GM23338 (cell line): ENCODE measurements at regions not wholly inside any gene's neighbourhood (a gene's known extent, or its start where the extent isn't known, plus 50 kb on each side); places are given as distances from the start of the nearest gene placed in this dataset.

Source experiments
- CREB1 ChIP-seq: fragments of 250-450 bp; sonication (Bioruptor Pico); IDR thresholded peaks from 2 replicates; pipeline ENCODE4 v1.5.0; 2020; ENCODE audit warnings: low read depth, mild to moderate bottlenecking, moderate library complexity
- CTCF ChIP-seq, 2 experiments: fragments of 200-600 bp in 1 of 2; sonication (generic) in 1 of 2; conservative IDR thresholded peaks; 2 replicates each; pipeline versions ENCODE4 v1.5.1 to v1.6.1; 2016 to 2017; ENCODE audit warnings: antibody characterized with exemption in 2 of 2, low read depth in 2 of 2, mild to moderate bottlenecking in 2 of 2, moderate library complexity in 1 of 2
- EZH2 ChIP-seq: fragments of 200-600 bp; sonication (generic); IDR thresholded peaks from one replicate; pipeline ENCODE4 v1.8.0; 2017; ENCODE audit warnings: antibody characterized with exemption, mild to moderate bottlenecking, low read depth; ENCODE audit not compliant: unreplicated experiment
- EZH2phosphoT487 ChIP-seq: fragments of 200-600 bp; sonication (generic); IDR thresholded peaks from one replicate; pipeline ENCODE4 v1.8.1; 2018; ENCODE audit warnings: antibody characterized with exemption; ENCODE audit not compliant: unreplicated experiment
- JUNB ChIP-seq: IDR thresholded peaks from one replicate; pipeline ENCODE4 v1.6.1; 2016; ENCODE audit warnings: antibody characterized with exemption; ENCODE audit not compliant: unreplicated experiment
- NANOG ChIP-seq: IDR thresholded peaks from 2 replicates; pipeline ENCODE4 v1.6.1; 2016; ENCODE audit warnings: antibody characterized with exemption, borderline replicate concordance
- POLR2AphosphoS5 ChIP-seq: IDR thresholded peaks from 2 replicates; pipeline ENCODE4 v1.6.1; 2016; ENCODE audit warnings: antibody characterized with exemption, low read depth
- REST ChIP-seq: IDR thresholded peaks from one replicate; pipeline ENCODE4 v1.6.1; 2018; ENCODE audit warnings: antibody characterized with exemption; ENCODE audit not compliant: unreplicated experiment
- ZNF114 ChIP-seq: fragments of 250-450 bp; sonication (Bioruptor Pico); IDR thresholded peaks from 2 replicates; pipeline ENCODE4 v1.5.0; 2020; ENCODE audit warnings: mild to moderate bottlenecking, moderate library complexity
- ZNF331 ChIP-seq: fragments of 250-450 bp; sonication (Bioruptor Pico); IDR thresholded peaks from 2 replicates; pipeline ENCODE4 v1.5.0; 2020; ENCODE audit warnings: low read depth, mild to moderate bottlenecking, moderate library complexity
- TF ChIP-seq, protein P1 (sequence below): fragments of 250-450 bp; sonication (Bioruptor Pico); IDR thresholded peaks from 2 replicates; pipeline ENCODE4 v1.5.0; 2020; ENCODE audit warnings: mild to moderate bottlenecking, moderate library complexity
- TF ChIP-seq, protein P2 (sequence below): IDR thresholded peaks from 2 replicates; pipeline ENCODE4 v1.6.1; 2016; ENCODE audit warnings: antibody characterized with exemption

DNA sequence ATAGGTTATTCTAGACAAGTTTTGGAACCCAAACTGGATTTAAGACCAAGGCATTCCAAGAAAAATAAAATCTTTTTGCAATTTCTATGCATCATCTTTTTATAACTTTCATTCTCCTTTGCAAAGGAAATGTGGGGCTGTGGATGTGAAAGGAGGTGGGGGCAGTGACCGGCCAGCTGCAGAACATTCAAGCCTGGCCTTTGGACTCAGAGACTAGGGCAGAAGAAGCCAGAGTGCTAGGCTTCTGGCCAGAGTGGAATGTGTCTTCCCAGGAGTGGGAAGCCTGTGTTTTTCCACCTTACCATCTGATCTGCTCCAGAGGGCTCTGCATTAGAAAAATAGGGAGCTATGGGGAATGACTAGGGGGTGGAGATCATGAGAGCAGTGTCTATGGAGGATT lies 148.5 kb downstream of the C9orf152 start:
- no peak for TF ChIP-seq EZH2
- TF ChIP-seq CTCF (conservative IDR thresholded peaks at IDR 0.05; ENCODE audit: low read depth in 2 of 2): no peak
- TF ChIP-seq POLR2AphosphoS5: no peak
- no peak for TF ChIP-seq REST
- no peak for TF ChIP-seq CREB1 (CRISPR knock-in tag)
- TF ChIP-seq JUNB: no peak
- no peak for TF ChIP-seq EZH2phosphoT487
- TF ChIP-seq, protein P1, sequence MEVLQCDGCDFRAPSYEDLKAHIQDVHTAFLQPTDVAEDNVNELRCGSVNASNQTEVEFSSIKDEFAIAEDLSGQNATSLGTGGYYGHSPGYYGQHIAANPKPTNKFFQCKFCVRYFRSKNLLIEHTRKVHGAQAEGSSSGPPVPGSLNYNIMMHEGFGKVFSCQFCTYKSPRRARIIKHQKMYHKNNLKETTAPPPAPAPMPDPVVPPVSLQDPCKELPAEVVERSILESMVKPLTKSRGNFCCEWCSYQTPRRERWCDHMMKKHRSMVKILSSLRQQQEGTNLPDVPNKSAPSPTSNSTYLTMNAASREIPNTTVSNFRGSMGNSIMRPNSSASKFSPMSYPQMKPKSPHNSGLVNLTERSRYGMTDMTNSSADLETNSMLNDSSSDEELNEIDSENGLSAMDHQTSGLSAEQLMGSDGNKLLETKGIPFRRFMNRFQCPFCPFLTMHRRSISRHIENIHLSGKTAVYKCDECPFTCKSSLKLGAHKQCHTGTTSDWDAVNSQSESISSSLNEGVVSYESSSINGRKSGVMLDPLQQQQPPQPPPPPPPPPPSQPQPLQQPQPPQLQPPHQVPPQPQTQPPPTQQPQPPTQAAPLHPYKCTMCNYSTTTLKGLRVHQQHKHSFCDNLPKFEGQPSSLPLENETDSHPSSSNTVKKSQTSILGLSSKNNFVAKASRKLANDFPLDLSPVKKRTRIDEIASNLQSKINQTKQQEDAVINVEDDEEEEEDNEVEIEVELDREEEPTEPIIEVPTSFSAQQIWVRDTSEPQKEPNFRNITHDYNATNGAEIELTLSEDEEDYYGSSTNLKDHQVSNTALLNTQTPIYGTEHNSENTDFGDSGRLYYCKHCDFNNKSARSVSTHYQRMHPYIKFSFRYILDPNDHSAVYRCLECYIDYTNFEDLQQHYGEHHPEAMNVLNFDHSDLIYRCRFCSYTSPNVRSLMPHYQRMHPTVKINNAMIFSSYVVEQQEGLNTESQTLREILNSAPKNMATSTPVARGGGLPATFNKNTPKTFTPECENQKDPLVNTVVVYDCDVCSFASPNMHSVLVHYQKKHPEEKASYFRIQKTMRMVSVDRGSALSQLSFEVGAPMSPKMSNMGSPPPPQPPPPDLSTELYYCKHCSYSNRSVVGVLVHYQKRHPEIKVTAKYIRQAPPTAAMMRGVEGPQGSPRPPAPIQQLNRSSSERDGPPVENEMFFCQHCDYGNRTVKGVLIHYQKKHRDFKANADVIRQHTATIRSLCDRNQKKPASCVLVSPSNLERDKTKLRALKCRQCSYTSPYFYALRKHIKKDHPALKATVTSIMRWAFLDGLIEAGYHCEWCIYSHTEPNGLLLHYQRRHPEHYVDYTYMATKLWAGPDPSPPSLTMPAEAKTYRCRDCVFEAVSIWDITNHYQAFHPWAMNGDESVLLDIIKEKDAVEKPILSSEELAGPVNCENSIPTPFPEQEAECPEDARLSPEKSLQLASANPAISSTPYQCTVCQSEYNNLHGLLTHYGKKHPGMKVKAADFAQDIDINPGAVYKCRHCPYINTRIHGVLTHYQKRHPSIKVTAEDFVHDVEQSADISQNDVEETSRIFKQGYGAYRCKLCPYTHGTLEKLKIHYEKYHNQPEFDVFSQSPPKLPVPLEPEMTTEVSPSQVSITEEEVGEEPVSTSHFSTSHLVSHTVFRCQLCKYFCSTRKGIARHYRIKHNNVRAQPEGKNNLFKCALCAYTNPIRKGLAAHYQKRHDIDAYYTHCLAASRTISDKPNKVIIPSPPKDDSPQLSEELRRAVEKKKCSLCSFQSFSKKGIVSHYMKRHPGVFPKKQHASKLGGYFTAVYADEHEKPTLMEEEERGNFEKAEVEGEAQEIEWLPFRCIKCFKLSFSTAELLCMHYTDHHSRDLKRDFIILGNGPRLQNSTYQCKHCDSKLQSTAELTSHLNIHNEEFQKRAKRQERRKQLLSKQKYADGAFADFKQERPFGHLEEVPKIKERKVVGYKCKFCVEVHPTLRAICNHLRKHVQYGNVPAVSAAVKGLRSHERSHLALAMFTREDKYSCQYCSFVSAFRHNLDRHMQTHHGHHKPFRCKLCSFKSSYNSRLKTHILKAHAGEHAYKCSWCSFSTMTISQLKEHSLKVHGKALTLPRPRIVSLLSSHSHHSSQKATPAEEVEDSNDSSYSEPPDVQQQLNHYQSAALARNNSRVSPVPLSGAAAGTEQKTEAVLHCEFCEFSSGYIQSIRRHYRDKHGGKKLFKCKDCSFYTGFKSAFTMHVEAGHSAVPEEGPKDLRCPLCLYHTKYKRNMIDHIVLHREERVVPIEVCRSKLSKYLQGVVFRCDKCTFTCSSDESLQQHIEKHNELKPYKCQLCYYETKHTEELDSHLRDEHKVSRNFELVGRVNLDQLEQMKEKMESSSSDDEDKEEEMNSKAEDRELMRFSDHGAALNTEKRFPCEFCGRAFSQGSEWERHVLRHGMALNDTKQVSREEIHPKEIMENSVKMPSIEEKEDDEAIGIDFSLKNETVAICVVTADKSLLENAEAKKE: no peak
- no peak for TF ChIP-seq ZNF331 (CRISPR knock-in tag)
- TF ChIP-seq, protein P2, sequence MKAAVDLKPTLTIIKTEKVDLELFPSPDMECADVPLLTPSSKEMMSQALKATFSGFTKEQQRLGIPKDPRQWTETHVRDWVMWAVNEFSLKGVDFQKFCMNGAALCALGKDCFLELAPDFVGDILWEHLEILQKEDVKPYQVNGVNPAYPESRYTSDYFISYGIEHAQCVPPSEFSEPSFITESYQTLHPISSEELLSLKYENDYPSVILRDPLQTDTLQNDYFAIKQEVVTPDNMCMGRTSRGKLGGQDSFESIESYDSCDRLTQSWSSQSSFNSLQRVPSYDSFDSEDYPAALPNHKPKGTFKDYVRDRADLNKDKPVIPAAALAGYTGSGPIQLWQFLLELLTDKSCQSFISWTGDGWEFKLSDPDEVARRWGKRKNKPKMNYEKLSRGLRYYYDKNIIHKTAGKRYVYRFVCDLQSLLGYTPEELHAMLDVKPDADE: no peak
- TF ChIP-seq NANOG: no peak
- TF ChIP-seq ZNF114 (CRISPR knock-in tag): no peak
